ENCODE measurements at regions not wholly inside any gene's neighbourhood (a gene's known extent, or its start where the extent isn't known, plus 50 kb on each side); places are given as distances from the start of the nearest gene placed in this dataset.
"Not testable (repeated sequence)": the region's sequence is repeated elsewhere in the genome, so short reads cannot be mapped to it uniquely, and the experiment has no call there.

- DNase-seq, result no peak
Observed at GRCh38 chr5:133881576-133882388, 86.6 kb downstream of the C5orf15 start.

DNA sequence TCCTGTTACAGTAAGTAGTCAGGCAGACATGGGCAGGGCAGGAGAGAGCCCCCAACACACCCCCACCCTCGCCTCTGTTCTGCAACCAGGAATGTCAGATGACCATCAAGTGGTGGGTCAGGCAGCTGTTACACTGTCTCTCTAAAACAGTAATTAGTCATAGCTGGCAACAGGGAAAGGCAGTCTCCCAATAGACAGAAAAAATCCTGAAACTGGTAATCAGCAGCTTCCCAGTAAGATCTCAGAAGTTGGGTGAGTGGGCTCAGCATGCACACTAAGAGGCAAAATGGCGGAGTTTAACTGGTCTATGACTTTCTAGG is 90.2 kb downstream of the C5orf15 start:
- no peak for DNase-seq

- no peak for DNase-seq
Observed at GRCh38 chr5:133877351-133878235, 90.8 kb downstream of the C5orf15 start.

DNA sequence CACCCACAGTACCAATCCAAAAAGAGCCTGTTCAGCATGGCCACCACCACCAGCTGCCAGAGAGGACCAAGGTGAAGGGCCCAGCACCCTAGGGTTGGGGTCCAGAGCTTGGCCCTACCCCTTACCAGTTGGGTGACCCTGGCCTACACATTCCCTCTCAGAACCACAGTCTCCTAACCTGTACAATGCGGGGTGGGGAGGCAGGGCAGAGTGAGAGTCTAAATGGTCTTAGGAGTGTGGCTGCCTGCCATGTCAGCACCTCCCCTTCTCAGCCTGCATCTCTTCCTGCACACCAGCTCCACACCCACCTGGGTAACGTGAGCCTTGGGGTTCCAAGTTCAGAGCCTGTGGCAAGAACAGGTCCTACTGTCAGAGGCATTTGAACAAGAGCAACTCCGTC is 92.2 kb downstream of the C5orf15 start:
- no peak for DNase-seq

DNA sequence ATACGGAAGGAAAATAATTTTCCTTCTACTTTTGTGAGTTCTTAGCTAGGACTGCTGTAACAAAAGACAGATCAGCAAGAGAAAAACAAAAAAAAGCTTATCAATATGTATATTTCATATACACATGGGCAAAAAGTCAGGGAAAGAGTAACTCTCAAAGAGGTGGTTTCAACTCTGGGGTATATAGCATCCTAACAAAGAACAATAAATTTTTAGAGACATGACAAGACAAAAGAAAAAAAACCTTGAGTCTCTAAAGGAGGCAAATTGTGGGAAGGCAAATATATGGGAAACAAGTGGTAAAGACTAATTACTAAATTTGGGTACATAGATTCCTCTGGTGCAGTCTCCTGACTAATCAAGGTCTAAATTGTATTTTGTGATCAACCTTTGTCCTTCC is 93.2 kb downstream of the C5orf15 start:
- DNase-seq, result no peak

- DNase-seq, result no peak
Observed at GRCh38 chr5:133873449-133873848, 95.0 kb downstream of the C5orf15 start.

- no peak for DNase-seq
Observed at GRCh38 chr5:133870661-133871060, 97.8 kb downstream of the C5orf15 start.

- DNase-seq, result no peak
Observed at GRCh38 chr5:133869519-133870335, 98.7 kb downstream of the C5orf15 start.

GRCh38 chr5:133868946-133869518 is 99.4 kb downstream of the C5orf15 start:
- DNase-seq, result peak; percentile 70

- no peak for DNase-seq
Observed at GRCh38 chr5:133867851-133868545, 100.4 kb downstream of the C5orf15 start.

DNA sequence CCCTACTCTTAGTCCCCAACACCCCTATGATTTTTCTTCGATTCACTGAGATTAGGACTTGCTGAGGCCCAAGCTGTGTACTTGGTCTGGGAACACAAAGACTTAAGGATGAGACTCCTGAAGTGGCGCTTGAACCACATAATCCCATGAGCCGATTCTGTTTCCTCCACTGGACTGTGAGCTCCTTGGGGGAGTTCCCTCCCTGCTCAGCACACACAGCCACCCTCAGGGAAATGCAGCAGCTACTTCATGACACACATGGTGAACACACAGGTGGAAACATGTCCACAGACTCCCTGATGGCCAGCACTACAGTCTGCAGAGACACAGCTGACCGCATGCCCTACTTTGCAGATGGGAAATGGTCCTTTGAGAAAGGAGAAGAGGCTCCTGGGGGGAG is 101.1 kb downstream of the C5orf15 start:
- no peak for DNase-seq

DNA sequence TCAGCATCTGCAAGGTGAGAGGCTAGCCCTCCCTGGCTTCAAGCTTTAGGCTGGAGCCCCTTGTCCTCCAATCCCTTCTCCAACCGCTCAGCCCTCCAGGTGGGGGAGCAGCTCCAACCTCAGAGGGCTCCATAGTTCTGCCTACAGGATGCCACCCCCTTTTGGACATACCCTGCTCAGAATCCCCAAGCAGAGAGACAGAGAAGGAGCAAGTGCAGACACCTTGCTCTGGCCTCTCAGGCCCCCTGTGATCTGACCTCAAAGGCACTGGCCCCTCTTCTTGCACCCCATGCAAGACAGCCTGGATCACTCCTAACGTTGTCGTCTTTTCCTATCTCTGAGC is 101.6 kb downstream of the C5orf15 start:
- no peak for DNase-seq

GRCh38 chr5:133866160-133866902 is 102.1 kb downstream of the C5orf15 start:
- no peak for DNase-seq

GRCh38 chr5:133865113-133865512 is 103.3 kb downstream of the C5orf15 start:
- no peak for DNase-seq

DNA sequence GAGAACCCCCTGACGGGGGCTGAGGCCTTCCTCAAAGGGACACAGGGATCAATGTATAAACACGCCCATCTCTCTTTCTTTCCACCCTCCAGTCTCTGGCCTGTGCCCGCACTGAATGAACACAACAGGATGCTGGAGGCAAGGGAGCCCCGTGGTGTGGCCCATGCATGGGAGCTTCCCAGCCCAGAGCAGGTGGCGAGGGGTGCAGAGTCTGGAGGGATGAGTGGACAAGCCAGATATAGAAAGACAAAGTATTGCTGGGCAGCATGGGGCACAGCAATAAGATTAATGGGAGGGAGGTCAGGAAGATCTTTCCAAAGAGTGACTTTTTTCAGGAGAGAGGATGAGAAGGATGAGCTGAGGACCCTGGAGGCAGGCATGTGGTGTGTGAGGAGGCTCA is 103.7 kb downstream of the C5orf15 start:
- DNase-seq, result no peak

- DNase-seq, result peak; percentile 25
Observed at GRCh38 chr5:133863857-133864585, 104.4 kb downstream of the C5orf15 start.

DNA sequence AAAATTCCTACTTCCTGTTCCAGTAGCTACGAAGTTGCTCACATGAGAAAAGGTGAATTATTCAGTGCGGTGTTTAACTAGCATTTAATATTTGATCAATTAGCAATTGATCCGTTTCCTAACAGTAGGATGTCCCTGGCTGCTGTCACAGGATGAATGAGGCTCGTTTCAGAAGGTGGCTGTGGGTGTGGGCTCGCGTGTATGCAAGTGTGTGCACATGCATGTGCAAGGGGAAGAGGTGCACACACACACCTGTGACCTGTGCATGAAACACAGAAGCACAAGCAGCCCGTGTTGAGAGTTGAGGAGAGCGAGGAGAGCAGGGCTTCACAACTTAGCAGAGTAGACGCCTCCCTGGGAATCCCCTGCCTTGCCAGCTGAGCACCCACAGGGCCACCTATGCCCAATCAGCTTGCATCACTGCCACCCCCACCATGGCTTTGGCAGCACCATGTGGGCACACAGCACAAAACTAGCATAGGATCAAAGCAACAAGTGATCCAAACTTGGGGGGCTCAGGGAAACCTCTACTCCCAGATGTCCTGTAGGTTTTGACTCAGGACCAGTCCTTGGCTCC is 107.2 kb downstream of the C5orf15 start:
- no peak for DNase-seq

DNA sequence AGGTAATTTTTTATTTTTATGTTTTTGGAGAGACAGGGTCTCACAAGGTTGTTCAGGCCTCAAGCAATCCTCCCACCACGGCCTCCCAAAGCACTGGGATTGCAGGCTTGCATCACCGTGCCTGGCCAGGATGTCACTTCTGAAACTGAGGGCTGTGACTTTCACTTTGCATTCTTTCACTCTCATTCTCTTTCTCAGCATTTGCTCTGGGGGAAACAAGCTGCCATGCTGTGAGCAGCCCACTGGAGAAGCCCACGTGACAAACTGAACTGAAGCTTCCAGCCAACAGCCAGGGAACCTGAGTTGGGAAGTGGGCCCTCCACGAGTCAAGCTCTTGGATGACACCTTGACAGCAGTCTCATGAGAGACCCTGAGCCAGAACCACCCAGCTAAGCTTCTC is 109.4 kb downstream of the C5orf15 start:
- DNase-seq, result no peak

DNA sequence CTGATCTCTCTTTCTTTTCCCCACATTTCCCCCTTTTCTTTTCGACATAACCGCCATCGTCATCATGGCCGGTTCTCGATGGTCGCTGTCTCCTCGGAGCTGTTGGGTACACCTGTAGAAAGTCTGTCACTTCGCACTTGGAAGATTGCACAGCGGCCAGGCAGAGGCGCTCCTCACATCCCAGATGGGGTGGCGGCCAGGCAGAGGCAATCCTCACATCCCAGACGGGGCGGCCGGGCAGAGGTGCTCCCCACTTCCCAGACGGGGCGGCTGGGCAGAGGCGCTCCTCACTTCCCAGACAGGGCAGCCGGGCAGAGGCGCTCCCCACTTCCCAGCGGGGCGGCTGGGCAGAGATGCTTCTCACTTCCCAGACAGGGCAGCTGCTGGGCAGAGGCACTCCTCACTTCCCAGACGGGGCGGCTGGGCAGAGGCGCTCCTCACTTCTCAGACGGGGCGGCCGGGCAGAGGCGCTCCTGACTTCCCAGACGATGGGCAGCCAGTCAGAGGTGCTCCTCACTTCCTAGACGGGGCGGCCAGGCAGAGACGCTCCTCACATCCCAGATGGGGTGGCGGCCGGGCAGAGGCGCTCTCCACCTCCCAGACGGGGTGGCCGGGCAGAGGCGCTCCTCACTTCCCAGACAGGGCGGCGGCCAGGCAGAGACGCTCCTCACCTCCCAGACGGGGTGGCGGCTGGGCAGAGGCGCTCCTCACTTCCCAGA is 110.7 kb downstream of the C5orf15 start:
- not testable (repeated sequence) for DNase-seq

DNA sequence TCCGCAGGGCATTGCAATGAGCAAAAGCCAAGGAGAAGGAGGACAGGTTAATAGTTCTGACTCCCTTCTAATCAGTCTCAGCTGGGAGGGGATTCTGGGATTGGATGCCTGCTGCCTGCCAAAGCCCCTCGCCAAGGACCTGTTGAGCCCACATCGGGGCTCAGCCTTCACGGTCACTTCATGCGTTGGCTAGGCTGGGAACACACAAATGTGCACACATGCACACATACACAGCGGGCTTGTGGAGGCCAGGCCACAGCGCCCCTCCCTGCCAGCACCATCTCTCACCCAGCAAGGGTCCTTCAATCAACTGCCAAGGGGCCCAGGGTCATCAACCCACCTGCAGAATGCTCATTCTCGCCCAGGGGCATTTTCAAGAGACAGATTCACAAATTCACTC is 113.9 kb downstream of the C5orf15 start:
- no peak for DNase-seq
